Stomach (tissue), 8 donors: ENCODE measurements at regions not wholly inside any gene's neighbourhood (a gene's known extent, or its start where the extent isn't known, plus 50 kb on each side); places are given as distances from the start of the nearest gene placed in this dataset.

Source experiments
- DNase-seq, 2 donors: peaks; one replicate each; pipeline versions ENCODE4 v3.0.0 to v3.0.0-alpha.2; 2013 to 2019
- H3K27ac ChIP-seq, 5 donors: fragments of 200-600 bp in 4 of 5; sonication (generic) in 4 of 5; one replicate each; pipeline ENCODE4 v1.5.1; 2013 to 2019; ENCODE audit warnings: mild to moderate bottlenecking in 1 of 5, moderate library complexity in 1 of 5
- H3K27me3 ChIP-seq, 3 donors: fragments of 200-600 bp; sonication (generic); one replicate each; pipeline ENCODE4 v1.5.1; 2017 to 2019; ENCODE audit warnings: mixed run types in 1 of 3
- H3K36me3 ChIP-seq, 4 donors: fragments of 200-600 bp; sonication (generic); 1 replicate in 3 of 4; 2 replicates in 1 of 4; pipeline ENCODE4 v1.5.1; 2016 to 2019
- H3K4me1 ChIP-seq, 4 donors: fragments of 200-600 bp; sonication (generic); one replicate each; pipeline ENCODE4 v1.5.1; 2016 to 2019
- H3K4me3 ChIP-seq, 4 donors: fragments of 200-600 bp; sonication (generic) in 3 of 4; one replicate each; pipeline ENCODE4 v1.5.1; 2016 to 2019; ENCODE audit warnings: mild to moderate bottlenecking in 1 of 4
- H3K9me3 ChIP-seq, 4 donors: fragments of 200-600 bp; sonication (generic); one replicate each; pipeline ENCODE4 v1.5.1; 2016 to 2019
- EP300 ChIP-seq: sonication (generic); formaldehyde crosslinking; IDR thresholded peaks from one replicate; pipeline ENCODE4 v1.6.1; 2017; ENCODE audit warnings: antibody characterized with exemption
- POLR2A ChIP-seq, 4 donors: fragments of 450-650 bp; IDR thresholded peaks; one replicate each; pipeline ENCODE4 v1.6.1; 2016; ENCODE audit warnings: antibody characterized with exemption in 4 of 4, control low read depth in 2 of 4, mild to moderate bottlenecking in 1 of 4, moderate library complexity in 1 of 4
- POLR2AphosphoS5 ChIP-seq, 3 donors: sonication (generic); formaldehyde crosslinking; IDR thresholded peaks; one replicate each; pipeline ENCODE4 v1.6.1; 2016; ENCODE audit warnings: antibody characterized with exemption in 3 of 3
- WGBS, 5 donors: extraction: QIAGEN DNeasy Blood & Tissue Kit in 3 of 5; methylation state at CpG; one replicate each; pipeline versions ENCODE4 v1.1.5 to v1.1.7; 2013 to 2018; 5-methylcytosine and 5-hydroxymethylcytosine counted together
- intact Hi-C: fragments of 100-400 bp; cut with DNase I; formaldehyde crosslinking; loops from one replicate; pipeline ENCODE4 v1.15.1; 2023; ENCODE audit warnings: low total_unique reads
- small RNA-seq, 4 donors: library from RNA; depleted of rRNA; stranded (forward); fragments of <200 nt; gene quantifications; one replicate each; pipeline ENCODE3, GENCODE V24; 2016
- TF ChIP-seq, protein P1 (sequence below), 7 experiments: fragments of 450-650 bp in 4 of 7; fragments of 200-600 bp in 3 of 7; sonication (generic) in 3 of 7; IDR thresholded peaks; one replicate each; pipeline ENCODE4 v1.5.1; 2016 to 2019; ENCODE audit warnings: antibody characterized with exemption in 7 of 7, control low read depth in 2 of 7, mild to moderate bottlenecking in 1 of 7
- donor health status: healthy with polysubstance abuse.
- donor health status: Bipolar disorder and iron deficiency.
- donor health status: healthy.

DNA sequence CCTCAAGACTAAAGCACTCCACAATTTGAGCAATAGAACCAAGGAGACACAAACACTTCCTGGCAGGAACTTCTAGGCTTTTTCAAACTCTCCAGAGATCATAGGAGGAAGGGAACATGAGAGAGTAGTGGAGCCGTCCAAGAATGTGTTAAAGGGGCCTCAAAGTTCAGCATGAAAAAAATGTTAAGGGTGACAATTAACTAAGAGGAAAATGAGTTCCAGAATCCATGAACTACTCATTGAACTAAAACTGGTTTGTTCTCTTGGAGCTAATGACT, 122.0 kb downstream of the WIF1 start:
- Histone ChIP-seq H3K27me3 (no peaks in the 10 kb centered on the region), H3K9me3 (no peaks in the 10 kb centered on the region), H3K4me1 (peaks cover 0 to 19% (median 13%) of the 10 kb centered on the region in 4 donors), H3K4me3 (no peak overlapping the region), H3K27ac (no peak overlapping the region), H3K36me3 (no peaks in the 10 kb centered on the region)
- intact Hi-C loops, result no loop called here
- 11 to 41% (median 21%) methylated on average over 1 of the region's 1 CpG for WGBS, 5 donors
- TF ChIP-seq POLR2A (IDR thresholded peaks at IDR 0.05) (no peak), POLR2AphosphoS5 (IDR thresholded peaks at IDR 0.05) (no peak), EP300 (no peak)
- TF ChIP-seq, protein P1, sequence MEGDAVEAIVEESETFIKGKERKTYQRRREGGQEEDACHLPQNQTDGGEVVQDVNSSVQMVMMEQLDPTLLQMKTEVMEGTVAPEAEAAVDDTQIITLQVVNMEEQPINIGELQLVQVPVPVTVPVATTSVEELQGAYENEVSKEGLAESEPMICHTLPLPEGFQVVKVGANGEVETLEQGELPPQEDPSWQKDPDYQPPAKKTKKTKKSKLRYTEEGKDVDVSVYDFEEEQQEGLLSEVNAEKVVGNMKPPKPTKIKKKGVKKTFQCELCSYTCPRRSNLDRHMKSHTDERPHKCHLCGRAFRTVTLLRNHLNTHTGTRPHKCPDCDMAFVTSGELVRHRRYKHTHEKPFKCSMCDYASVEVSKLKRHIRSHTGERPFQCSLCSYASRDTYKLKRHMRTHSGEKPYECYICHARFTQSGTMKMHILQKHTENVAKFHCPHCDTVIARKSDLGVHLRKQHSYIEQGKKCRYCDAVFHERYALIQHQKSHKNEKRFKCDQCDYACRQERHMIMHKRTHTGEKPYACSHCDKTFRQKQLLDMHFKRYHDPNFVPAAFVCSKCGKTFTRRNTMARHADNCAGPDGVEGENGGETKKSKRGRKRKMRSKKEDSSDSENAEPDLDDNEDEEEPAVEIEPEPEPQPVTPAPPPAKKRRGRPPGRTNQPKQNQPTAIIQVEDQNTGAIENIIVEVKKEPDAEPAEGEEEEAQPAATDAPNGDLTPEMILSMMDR (IDR thresholded peaks at IDR 0.05), result no peak
- peak in 1 of 2 donors; percentile 16 for DNase-seq

Small RNA genes lying in the stretch of these regions (small RNA-seq; reads per million reads assigned to genes)
- gene RNU6ATAC42P, result 0 reads per million in 4 donors
